CD14-positive monocyte (primary cell): ENCODE measurements at regions not wholly inside any gene's neighbourhood (a gene's known extent, or its start where the extent isn't known, plus 50 kb on each side); places are given as distances from the start of the nearest gene placed in this dataset.
A peak's percentile ranks its signal among the peaks of the same experiment; 100 is the strongest.

ENCODE experiments used
- DNase-seq, 3 donors: peaks; one replicate each; pipeline ENCODE4 v3.0.0-alpha.2; 2011 to 2022
- H2AFZ ChIP-seq: 2 replicates; pipeline ENCODE4 v1.6.0; 2012; ENCODE audit warnings: mild to moderate bottlenecking, low read depth, low read length, inconsistent platforms; ENCODE audit not compliant: insufficient read depth, poor library complexity, severe bottlenecking
- H3K27ac ChIP-seq, 2 donors: 1 replicate in 1 of 2; 2 replicates in 1 of 2; pipeline ENCODE4 v1.5.1; 2012 to 2013; ENCODE audit warnings: low read length in 2 of 2, control low read depth in 1 of 2, inconsistent platforms in 1 of 2, low read depth in 1 of 2, mild to moderate bottlenecking in 1 of 2
- H3K27me3 ChIP-seq, 2 donors: one replicate each; pipeline versions ENCODE4 v1.6.0 to v1.6.1; 2011 to 2013; ENCODE audit warnings: low read length in 2 of 2; ENCODE audit not compliant: control insufficient read depth in 2 of 2, insufficient read depth in 2 of 2
- H3K36me3 ChIP-seq, 2 donors: replicated peaks in 1 of 2; 1 replicate in 1 of 2; 2 replicates in 1 of 2; pipeline versions ENCODE4 v1.5.1 to v1.6.1; 2012 to 2013; ENCODE audit warnings: low read length in 2 of 2, control low read depth in 1 of 2, inconsistent platforms in 1 of 2, mild to moderate bottlenecking in 1 of 2; ENCODE audit not compliant: insufficient read depth in 2 of 2, control insufficient read depth in 1 of 2
- H3K4me1 ChIP-seq, 2 donors: 1 replicate in 1 of 2; 2 replicates in 1 of 2; pipeline versions ENCODE4 v1.5.1 to v1.6.1; 2012 to 2013; ENCODE audit warnings: low read length in 2 of 2, control low read depth in 1 of 2, inconsistent platforms in 1 of 2, mild to moderate bottlenecking in 1 of 2, moderate library complexity in 1 of 2; ENCODE audit not compliant: insufficient read depth in 2 of 2, control insufficient read depth in 1 of 2
- H3K4me2 ChIP-seq: replicated peaks from 2 replicates; pipeline ENCODE3; 2012; ENCODE audit warnings: low read length, moderate library complexity, mild to moderate bottlenecking; ENCODE audit not compliant: poor library complexity, severe bottlenecking; ENCODE audit errors: extremely low read depth
- H3K4me3 ChIP-seq, 3 experiments: fragments of 200-600 bp in 1 of 3; sonication (generic) in 1 of 3; replicated peaks in 1 of 3; 1 replicate in 2 of 3; 2 replicates in 1 of 3; pipeline ENCODE4 v1.5.1; 2011 to 2013; ENCODE audit warnings: low read length in 3 of 3, mild to moderate bottlenecking in 3 of 3, control low read depth in 2 of 3, low read depth in 2 of 3, inconsistent platforms in 1 of 3, moderate library complexity in 1 of 3
- H3K79me2 ChIP-seq: 2 replicates; pipeline ENCODE4 v1.6.0; 2012; ENCODE audit warnings: mild to moderate bottlenecking, control low read depth, inconsistent platforms, low read length, moderate library complexity; ENCODE audit not compliant: insufficient read depth
- H3K9ac ChIP-seq: 2 replicates; pipeline ENCODE4 v1.6.0; 2017; ENCODE audit warnings: low read length, mild to moderate bottlenecking; ENCODE audit not compliant: insufficient read depth, poor library complexity, severe bottlenecking
- H3K9me3 ChIP-seq, 2 donors: replicated peaks in 1 of 2; 1 replicate in 1 of 2; 2 replicates in 1 of 2; pipeline versions ENCODE4 v1.5.1 to v1.6.1; 2012 to 2013; ENCODE audit warnings: low read length in 2 of 2, control low read depth in 1 of 2; ENCODE audit not compliant: control insufficient read depth in 1 of 2, insufficient read depth in 1 of 2
- H4K20me1 ChIP-seq: 2 replicates; pipeline ENCODE4 v1.6.0; 2012; ENCODE audit warnings: mild to moderate bottlenecking, low read length, control low read depth, moderate library complexity; ENCODE audit not compliant: insufficient read depth
- H3K27ac Mint-ChIP-seq, 7 donors: one replicate each; pipeline ENCODE4 v1.8.0; 2020; ENCODE audit warnings: mild to moderate bottlenecking in 7 of 7, mixed read lengths in 7 of 7, moderate library complexity in 6 of 7, inconsistent platforms in 2 of 7
- H3K27me3 Mint-ChIP-seq, 3 donors: one replicate each; pipeline ENCODE4 v1.8.0; 2021 to 2022; ENCODE audit warnings: low read depth in 3 of 3, mild to moderate bottlenecking in 3 of 3, mixed read lengths in 3 of 3, moderate library complexity in 3 of 3, inconsistent platforms in 1 of 3
- H3K36me3 Mint-ChIP-seq, 2 donors: one replicate each; pipeline ENCODE4 v1.8.0; 2020; ENCODE audit warnings: mixed read lengths in 2 of 2, inconsistent platforms in 1 of 2, mild to moderate bottlenecking in 1 of 2
- H3K4me1 Mint-ChIP-seq: one replicate; pipeline ENCODE4 v1.8.0; 2020; ENCODE audit warnings: mild to moderate bottlenecking, mixed read lengths
- H3K4me3 Mint-ChIP-seq, 2 donors: one replicate each; pipeline ENCODE4 v1.8.0; 2020; ENCODE audit warnings: mild to moderate bottlenecking in 2 of 2, mixed read lengths in 2 of 2, moderate library complexity in 1 of 2
- H3K9me3 Mint-ChIP-seq, 7 donors: one replicate each; pipeline ENCODE4 v1.8.0; 2020 to 2022; ENCODE audit warnings: mixed read lengths in 7 of 7, mild to moderate bottlenecking in 6 of 7, moderate library complexity in 6 of 7, inconsistent platforms in 2 of 7
- CTCF ChIP-seq: fragments of 200-600 bp; IDR thresholded peaks from one replicate; pipeline ENCODE4 v1.8.0; 2022; ENCODE audit warnings: antibody characterized with exemption, mild to moderate bottlenecking
- WGBS: methylation state at CpG from one replicate; pipeline ENCODE4 v1.1.5; 2013; ENCODE audit warnings: missing lambda C conversion rate; ENCODE audit not compliant: insufficient coverage; 5-methylcytosine and 5-hydroxymethylcytosine counted together
- intact Hi-C, 2 donors: fragments of 100-400 bp; cut with micrococcal nuclease; formaldehyde crosslinking; loops; one replicate each; pipeline versions ENCODE4 v1.15.0 to v1.15.1; 2023

DNA sequence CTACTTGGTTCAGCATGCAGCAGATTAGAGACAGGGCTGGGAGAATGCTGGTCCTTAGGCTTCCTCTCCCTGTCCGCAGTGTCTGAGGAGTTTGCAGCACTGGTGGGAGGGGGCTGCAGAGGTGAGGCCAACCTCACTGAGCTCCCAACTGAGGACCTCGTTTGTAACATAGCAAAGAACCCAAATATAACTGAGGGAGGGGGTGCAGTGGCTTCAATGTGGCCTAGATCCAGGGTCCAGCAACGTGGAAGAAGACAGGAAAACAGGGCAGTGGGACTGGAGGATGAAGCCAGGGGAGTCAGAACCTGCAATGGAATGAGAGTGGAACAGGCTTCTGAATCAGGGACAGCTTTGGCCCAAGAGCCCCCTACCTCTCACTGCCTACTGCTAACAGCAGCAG lies 84.3 kb upstream of the MAFB start:
- WGBS = 70% methylated on average over 2 of the region's 3 CpGs
- no peaks in the 10 kb centered on the region for H3K36me3 Mint-ChIP-seq

GRCh38 chr20:40774252-40774651 lies 85.2 kb upstream of the MAFB start:
- Histone ChIP-seq H2AFZ (no peak overlapping the region), H3K36me3 (no peaks in the 10 kb centered on the region), H3K27ac (peak overlapping the region in 1 of 2 donors; percentile 56), H3K4me1 (peaks cover 94 to 96% of the 10 kb centered on the region in 2 donors), H3K9ac (no peak overlapping the region), H3K4me2 (no peak overlapping the region), H3K4me3 (no peak overlapping the region), H4K20me1 (no peaks in the 10 kb centered on the region), H3K27me3 (no peaks in the 10 kb centered on the region), H3K79me2 (no peaks in the 10 kb centered on the region), H3K9me3 (no peaks in the 10 kb centered on the region)
- peaks cover 0 to 7% (median 1%) of the 10 kb centered on the region in 3 donors for H3K27me3 Mint-ChIP-seq
- H3K4me1 Mint-ChIP-seq = peaks cover 78% of the 10 kb centered on the region
- DNase-seq = peak in 2 of 3 donors; percentile 47 to 61
- no peaks in the 10 kb centered on the region for H3K36me3 Mint-ChIP-seq
- no CpG with 5 or more reads among the region's 4 CpGs for WGBS
- no peak overlapping the region for H3K4me3 Mint-ChIP-seq
- intact Hi-C loops = no loop called here
- H3K27ac Mint-ChIP-seq = peak overlapping the region in 5 of 7 donors; percentile 17 to 91 (median 73)
- TF ChIP-seq CTCF = no peak
- peaks cover 0 to 3% (median 0%) of the 10 kb centered on the region in 7 donors for H3K9me3 Mint-ChIP-seq

More for the DNA sequence above, 84.3 kb upstream of the MAFB start:
- Histone ChIP-seq H3K4me2 (no peak overlapping the region), H3K4me3 (no peak overlapping the region), H3K27me3 (no peaks in the 10 kb centered on the region), H3K36me3 (no peaks in the 10 kb centered on the region), H3K9ac (no peak overlapping the region), H3K9me3 (no peaks in the 10 kb centered on the region), H2AFZ (no peak overlapping the region), H3K79me2 (no peaks in the 10 kb centered on the region), H3K4me1 (peaks cover 91 to 93% of the 10 kb centered on the region in 2 donors), H4K20me1 (no peaks in the 10 kb centered on the region), H3K27ac (peak overlapping the region in 1 of 2 donors; percentile 9)
- Mint-ChIP-seq H3K9me3 (peaks cover 0 to 3% (median 0%) of the 10 kb centered on the region in 7 donors), H3K4me3 (no peak overlapping the region), H3K4me1 (peaks cover 82% of the 10 kb centered on the region), H3K27me3 (peaks cover 0 to 7% (median 1%) of the 10 kb centered on the region in 3 donors), H3K27ac (peak overlapping the region in 3 of 7 donors; percentile 35 to 61 (median 50))
- DNase-seq = no peak
- no peak for TF ChIP-seq CTCF
- intact Hi-C loops = no loop called here
